ENCODE measurements at regions not wholly inside any gene's neighbourhood (a gene's known extent, or its start where the extent isn't known, plus 50 kb on each side); places are given as distances from the start of the nearest gene placed in this dataset.

DNA sequence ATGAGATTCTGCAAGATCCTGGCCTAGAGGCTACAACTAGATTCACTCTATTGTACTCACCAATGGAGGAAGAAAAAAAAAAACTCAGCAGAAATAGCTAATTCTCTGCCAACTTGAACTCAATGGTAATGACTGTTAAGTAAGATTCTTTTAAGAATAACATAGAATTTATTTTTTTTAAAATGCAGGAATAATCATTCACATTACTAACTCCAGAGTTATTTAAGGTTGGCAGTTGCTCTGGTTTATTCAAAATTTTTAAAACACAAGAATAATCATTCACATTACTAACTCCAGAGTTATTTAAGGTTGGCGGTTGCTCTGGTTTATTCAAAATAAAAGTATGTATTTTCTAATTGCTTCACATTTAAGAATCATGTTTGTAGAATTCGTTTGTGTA lies 1071.9 kb downstream of the IGSF11 start:
- no peaks in the 10 kb centered on the region for H3K36me3 ChIP-seq (ENCODE audit: control insufficient read depth in 2 of 4, insufficient read depth in 4 of 4, low read length in 3 of 4)
- H3K23ac ChIP-seq (ENCODE audit: insufficient read length), result no peak overlapping the region
- WGBS, 2 experiments (ENCODE audit: extremely low coverage in 1 of 2, insufficient coverage in 1 of 2, insufficient read length in 1 of 2, insufficient replicate concordance in 2 of 2, low coverage in 1 of 2, low lambda C conversion rate in 2 of 2, missing lambda C conversion rate in 1 of 2), result 76% methylated on average over 2 of the region's 2 CpGs; no CpG with 5 or more reads in 1 of the 2 experiments
- no peak overlapping the region for H3K27ac ChIP-seq (ENCODE audit: low read depth, low read length)
- H2BK20ac ChIP-seq (ENCODE audit: low read length), result no peak overlapping the region
- H3K9me3 ChIP-seq (ENCODE audit: insufficient read depth in 2 of 2, low read depth in 1 of 2, low read length in 1 of 2), result peaks cover 0 to 4% of the 10 kb centered on the region in 2 experiments; a peak in 1 of 4 replicates
- H3K4ac ChIP-seq (replicated peaks; ENCODE audit: insufficient read length, low read depth, low read length), result no peak overlapping the region
- no peak overlapping the region for H4K8ac ChIP-seq (ENCODE audit: extremely low read depth, insufficient read depth, low read length)
- FAIRE-seq (no peak), DNase-seq (ENCODE audit: low read depth in 1 of 2, low spot score in 2 of 2) (no peak)
- H4K5ac ChIP-seq (ENCODE audit: insufficient read length, low read depth, low read length), result no peak overlapping the region
- no peak overlapping the region for H3K18ac ChIP-seq (ENCODE audit: extremely low read depth, low read length)
- H3K56ac ChIP-seq (replicated peaks; ENCODE audit: insufficient read length, low read depth, low read length), result no peak overlapping the region
- H3K4me2 ChIP-seq (ENCODE audit: insufficient read depth in 1 of 2, low read depth in 2 of 2, low read length in 2 of 2), result no peak overlapping the region
- no peak overlapping the region for H2BK15ac ChIP-seq (ENCODE audit: low read length)
- no peak overlapping the region for H2BK120ac ChIP-seq (replicated peaks; ENCODE audit: low read depth, low read length)
- no peaks in the 10 kb centered on the region for H3K23me2 ChIP-seq (ENCODE audit: low read depth, low read length)
- no peak overlapping the region for H4K91ac ChIP-seq (replicated peaks; ENCODE audit: insufficient read length, low read length)
- no peaks in the 10 kb centered on the region for H3K4me1 ChIP-seq (replicated peaks in 1 of 4; ENCODE audit: control insufficient read depth in 3 of 4, insufficient read depth in 4 of 4, low read length in 3 of 4)
- no peaks in the 10 kb centered on the region for H3K79me2 ChIP-seq (ENCODE audit: control insufficient read depth in 1 of 2, insufficient read depth in 2 of 2, low read length in 2 of 2)
- no peak overlapping the region for H2AK5ac ChIP-seq (ENCODE audit: low read depth, low read length)
- H2AFZ ChIP-seq (ENCODE audit: low read length), result no peak overlapping the region
- no peaks in the 10 kb centered on the region for H3K79me1 ChIP-seq (ENCODE audit: low read depth, low read length)
- ChIA-PET POLR2A (ENCODE audit: partially characterized antibody) (no interaction called here), CTCF (ENCODE audit: partially characterized antibody) (interaction anchor here (0.6 to 0.7 kb wide), 2 partner anchors 68 to 408 kb away, joined by 3 read pairs; no protein-coding TSS in a partner anchor)
- no peaks in the 10 kb centered on the region for H3K27me3 ChIP-seq (replicated peaks in 1 of 4; ENCODE audit: control insufficient read depth in 3 of 4, extremely low read depth in 1 of 4, insufficient read depth in 3 of 4, low read length in 3 of 4)
- no peaks in the 10 kb centered on the region for H4K20me1 ChIP-seq (replicated peaks in 1 of 2; ENCODE audit: control insufficient read depth in 1 of 2, insufficient read depth in 2 of 2, low read length in 2 of 2)
- H3K14ac ChIP-seq (ENCODE audit: insufficient read length), result no peak overlapping the region
- no peak overlapping the region for H2BK5ac ChIP-seq (ENCODE audit: low read depth, low read length)
- no peak overlapping the region for H2BK12ac ChIP-seq (ENCODE audit: low read depth, low read length)
- no peak overlapping the region for H3K9ac ChIP-seq (replicated peaks in 1 of 4; ENCODE audit: extremely low read depth in 1 of 4, low read depth in 3 of 4, low read length in 3 of 4)
- H3K4me3 ChIP-seq (ENCODE audit: extremely low read depth in 1 of 4, insufficient read depth in 2 of 4, low read depth in 3 of 4, low read length in 4 of 4), result no peak overlapping the region
- TF ChIP-seq EGR1 (IDR thresholded peaks at IDR 0.05; ENCODE audit: borderline replicate concordance, low read depth, low read length) (no peak), SP4 (IDR thresholded peaks at IDR 0.05; ENCODE audit: low read length) (no peak), HDAC2 (IDR thresholded peaks at IDR 0.05; ENCODE audit: borderline replicate concordance in 1 of 2, low read depth in 2 of 2, low read length in 2 of 2) (no peak), FOSL1 (IDR thresholded peaks at IDR 0.05; ENCODE audit: insufficient read depth, low read depth, low read length) (no peak), RNF2 (IDR thresholded peaks at IDR 0.05; ENCODE audit: borderline replicate concordance, low read depth, low read length, missing control alignments, poor library complexity, severe bottlenecking) (no peak), SIX5 (IDR thresholded peaks at IDR 0.05; ENCODE audit: low read depth, low read length) (no peak), RFX5 (IDR thresholded peaks at IDR 0.05; ENCODE audit: borderline replicate concordance, low read depth, low read length) (no peak), NRF1 (IDR thresholded peaks at IDR 0.05; ENCODE audit: low read depth, low read length) (no peak)
- TF ChIP-seq, protein P1, sequence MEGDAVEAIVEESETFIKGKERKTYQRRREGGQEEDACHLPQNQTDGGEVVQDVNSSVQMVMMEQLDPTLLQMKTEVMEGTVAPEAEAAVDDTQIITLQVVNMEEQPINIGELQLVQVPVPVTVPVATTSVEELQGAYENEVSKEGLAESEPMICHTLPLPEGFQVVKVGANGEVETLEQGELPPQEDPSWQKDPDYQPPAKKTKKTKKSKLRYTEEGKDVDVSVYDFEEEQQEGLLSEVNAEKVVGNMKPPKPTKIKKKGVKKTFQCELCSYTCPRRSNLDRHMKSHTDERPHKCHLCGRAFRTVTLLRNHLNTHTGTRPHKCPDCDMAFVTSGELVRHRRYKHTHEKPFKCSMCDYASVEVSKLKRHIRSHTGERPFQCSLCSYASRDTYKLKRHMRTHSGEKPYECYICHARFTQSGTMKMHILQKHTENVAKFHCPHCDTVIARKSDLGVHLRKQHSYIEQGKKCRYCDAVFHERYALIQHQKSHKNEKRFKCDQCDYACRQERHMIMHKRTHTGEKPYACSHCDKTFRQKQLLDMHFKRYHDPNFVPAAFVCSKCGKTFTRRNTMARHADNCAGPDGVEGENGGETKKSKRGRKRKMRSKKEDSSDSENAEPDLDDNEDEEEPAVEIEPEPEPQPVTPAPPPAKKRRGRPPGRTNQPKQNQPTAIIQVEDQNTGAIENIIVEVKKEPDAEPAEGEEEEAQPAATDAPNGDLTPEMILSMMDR (IDR thresholded peaks at IDR 0.05; ENCODE audit: control extremely low read depth in 1 of 3, insufficient read depth in 1 of 3, low read depth in 1 of 3, low read length in 3 of 3), result no peak
